NB4 (cell line): ENCODE measurements at regions not wholly inside any gene's neighbourhood (a gene's known extent, or its start where the extent isn't known, plus 50 kb on each side); places are given as distances from the start of the nearest gene placed in this dataset.

Experiments used
- POLR2A ChIP-seq: IDR thresholded peaks from 2 replicates; pipeline ENCODE4 v1.6.1; 2011; ENCODE audit warnings: mild to moderate bottlenecking; ENCODE audit not compliant: insufficient read length; ENCODE audit errors: extremely low read depth
- TF ChIP-seq, protein P1 (sequence below): IDR thresholded peaks from one replicate; pipeline ENCODE4 v1.5.1; 2012; ENCODE audit warnings: low read depth, low read length
- TF ChIP-seq, protein P2 (sequence below): IDR thresholded peaks from 2 replicates; pipeline ENCODE4 v1.6.1; 2011; ENCODE audit warnings: low read depth, low read length

DNA sequence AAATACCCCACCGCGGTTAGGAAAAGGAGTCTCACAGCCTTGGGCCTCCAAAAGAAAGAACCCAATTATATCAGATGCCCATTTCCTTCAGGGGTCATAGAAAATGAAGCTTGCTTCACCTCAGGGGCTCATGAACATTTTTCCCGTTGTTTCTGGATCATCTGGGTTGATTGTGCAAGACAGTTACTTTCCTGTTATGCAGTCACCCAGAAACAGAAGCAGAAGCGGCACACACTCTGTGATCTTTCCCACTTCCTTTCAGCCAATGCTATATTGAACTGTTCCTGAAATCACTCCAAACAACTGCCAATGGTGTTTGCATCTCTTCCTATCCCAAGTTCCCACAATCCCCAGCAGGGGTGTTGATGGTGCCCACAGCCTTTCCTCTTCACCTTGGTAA lies 295.6 kb upstream of the RASGRP1 start:
- TF ChIP-seq, protein P1, sequence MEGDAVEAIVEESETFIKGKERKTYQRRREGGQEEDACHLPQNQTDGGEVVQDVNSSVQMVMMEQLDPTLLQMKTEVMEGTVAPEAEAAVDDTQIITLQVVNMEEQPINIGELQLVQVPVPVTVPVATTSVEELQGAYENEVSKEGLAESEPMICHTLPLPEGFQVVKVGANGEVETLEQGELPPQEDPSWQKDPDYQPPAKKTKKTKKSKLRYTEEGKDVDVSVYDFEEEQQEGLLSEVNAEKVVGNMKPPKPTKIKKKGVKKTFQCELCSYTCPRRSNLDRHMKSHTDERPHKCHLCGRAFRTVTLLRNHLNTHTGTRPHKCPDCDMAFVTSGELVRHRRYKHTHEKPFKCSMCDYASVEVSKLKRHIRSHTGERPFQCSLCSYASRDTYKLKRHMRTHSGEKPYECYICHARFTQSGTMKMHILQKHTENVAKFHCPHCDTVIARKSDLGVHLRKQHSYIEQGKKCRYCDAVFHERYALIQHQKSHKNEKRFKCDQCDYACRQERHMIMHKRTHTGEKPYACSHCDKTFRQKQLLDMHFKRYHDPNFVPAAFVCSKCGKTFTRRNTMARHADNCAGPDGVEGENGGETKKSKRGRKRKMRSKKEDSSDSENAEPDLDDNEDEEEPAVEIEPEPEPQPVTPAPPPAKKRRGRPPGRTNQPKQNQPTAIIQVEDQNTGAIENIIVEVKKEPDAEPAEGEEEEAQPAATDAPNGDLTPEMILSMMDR: no peak
- TF ChIP-seq, protein P2, sequence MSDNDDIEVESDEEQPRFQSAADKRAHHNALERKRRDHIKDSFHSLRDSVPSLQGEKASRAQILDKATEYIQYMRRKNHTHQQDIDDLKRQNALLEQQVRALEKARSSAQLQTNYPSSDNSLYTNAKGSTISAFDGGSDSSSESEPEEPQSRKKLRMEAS: no peak
- no peak for TF ChIP-seq POLR2A
